K562 (cell line): ENCODE measurements at regions not wholly inside any gene's neighbourhood (a gene's known extent, or its start where the extent isn't known, plus 50 kb on each side); places are given as distances from the start of the nearest gene placed in this dataset.

Experiments used
- ATAC-seq: fragments of 200-7000 bp; cut with Tn5 transposase; 3 replicates; pipeline ENCODE4 v1.9.1; 2020; ENCODE audit warnings: moderate library complexity
- BruUV-seq: library from RNA; stranded (reverse); fragments of 400-500 nt; replicated peaks from 2 replicates; lab custom pipeline; 2021; lab: Mats Ljungman, UMichigan
- CTCF ChIA-PET: fragments of 300-600 bp; formaldehyde crosslinking; extraction: SDS; loops from one replicate; lab custom pipeline; 2021; ENCODE audit warnings: low intra/inter-chr PET ratio; lab: Yijun Ruan, JAX
- POLR2A ChIA-PET: fragments of 300-600, 350-650 bp; sonication (Branson Sonifier 250); formaldehyde crosslinking; extraction: SDS; loops from one replicate; lab custom pipeline; 2021; ENCODE audit warnings: antibody characterized with exemption, inconsistent platforms; lab: Yijun Ruan, JAX
- DNase-seq, 4 experiments: peaks; one replicate each; pipeline versions ENCODE4 v3.0.0 to v3.0.0-alpha.2; 2011 to 2018; ENCODE audit warnings: low spot score in 3 of 4, mixed read lengths in 3 of 4; ENCODE audit errors: extremely low read depth in 1 of 4
- FAIRE-seq: peaks from 2 replicates; lab custom pipeline; 2011; peaks lifted over from hg19 to GRCh38; lab: Jason Lieb, UNC
- H2AFZ ChIP-seq: 2 replicates; pipeline ENCODE4 v1.6.0; 2011; ENCODE audit warnings: low read depth, low read length, control low read depth, inconsistent platforms
- H3K27ac ChIP-seq: fragments of 200-600 bp; 3 replicates; pipeline ENCODE4 v1.8.0; 2011; ENCODE audit warnings: low read depth, mild to moderate bottlenecking, control low read depth, inconsistent platforms, low read length, moderate library complexity, mixed read lengths; ENCODE audit errors: extremely low read depth
- H3K27me3 ChIP-seq, 2 experiments: fragments of 300-600 bp in 1 of 2; 2 replicates in 1 of 2; 3 replicates in 1 of 2; pipeline versions ENCODE4 v1.6.0 to v1.8.0; 2011; ENCODE audit warnings: inconsistent platforms in 2 of 2, low read length in 2 of 2, mild to moderate bottlenecking in 1 of 2, mixed read lengths in 1 of 2, moderate library complexity in 1 of 2; ENCODE audit not compliant: control insufficient read depth in 2 of 2, insufficient read depth in 2 of 2
- H3K36me3 ChIP-seq: fragments of 300-600 bp; 3 replicates; pipeline ENCODE4 v1.8.0; 2011; ENCODE audit warnings: mild to moderate bottlenecking, low read length, inconsistent platforms; ENCODE audit not compliant: control insufficient read depth, insufficient read depth
- H3K4me1 ChIP-seq, 2 experiments: fragments of 200-600 bp in 1 of 2; replicated peaks in 1 of 2; 2 replicates in 1 of 2; 3 replicates in 1 of 2; pipeline versions ENCODE4 v1.5.1 to v1.8.0; 2011; ENCODE audit warnings: inconsistent platforms in 2 of 2, low read length in 2 of 2, mild to moderate bottlenecking in 1 of 2, mixed read lengths in 1 of 2, moderate library complexity in 1 of 2; ENCODE audit not compliant: control insufficient read depth in 2 of 2, insufficient read depth in 2 of 2
- H3K4me2 ChIP-seq: 2 replicates; pipeline ENCODE4 v1.6.1; 2011; ENCODE audit warnings: low read length, control low read depth, inconsistent platforms, mixed read lengths; ENCODE audit not compliant: insufficient read depth
- H3K4me3 ChIP-seq: fragments of 200-600 bp; sonication (generic), shearing (Covaris generic); 2 replicates; pipeline ENCODE4 v1.5.1; 2016; ENCODE audit warnings: control low read depth, inconsistent platforms
- H3K79me2 ChIP-seq: fragments of 200-600 bp; 3 replicates; pipeline ENCODE4 v1.8.0; 2011; ENCODE audit warnings: low read length, inconsistent platforms; ENCODE audit not compliant: control insufficient read depth, insufficient read depth
- H3K9ac ChIP-seq, 2 experiments: 2 replicates each; pipeline versions ENCODE4 v1.6.0 to v1.6.1; 2011; ENCODE audit warnings: low read depth in 2 of 2, low read length in 2 of 2, control low read depth in 1 of 2, inconsistent platforms in 1 of 2, mild to moderate bottlenecking in 1 of 2, mixed read lengths in 1 of 2; ENCODE audit not compliant: insufficient read depth in 1 of 2
- H3K9me1 ChIP-seq: one replicate; pipeline ENCODE4 v1.6.0; 2011; ENCODE audit warnings: inconsistent platforms, mild to moderate bottlenecking, low read length, moderate library complexity; ENCODE audit not compliant: control insufficient read depth, insufficient read depth
- H3K9me3 ChIP-seq: replicated peaks from 2 replicates; pipeline ENCODE4 v1.5.1; 2011; ENCODE audit warnings: low read depth, low read length, inconsistent platforms; ENCODE audit not compliant: control insufficient read depth, insufficient read depth
- H4K20me1 ChIP-seq: replicated peaks from 2 replicates; pipeline ENCODE4 v1.6.1; 2011; ENCODE audit warnings: low read length, inconsistent platforms, mixed read lengths; ENCODE audit not compliant: control insufficient read depth, insufficient read depth
- BCOR ChIP-seq: fragments of 450-650 bp; IDR thresholded peaks from 2 replicates; pipeline ENCODE4 v1.6.1; 2016
- CHD4 ChIP-seq: fragments of 200-600 bp; sonication (generic); IDR thresholded peaks from 3 replicates; pipeline ENCODE4 v1.6.1; 2012; ENCODE audit warnings: low read depth, mild to moderate bottlenecking, mixed read lengths, low read length, inconsistent platforms; ENCODE audit not compliant: insufficient read depth, insufficient replicate concordance, poor library complexity, severe bottlenecking
- CTBP1 ChIP-seq: fragments of 450-650 bp; IDR thresholded peaks from 2 replicates; pipeline ENCODE4 v1.6.1; 2016; ENCODE audit warnings: borderline replicate concordance
- EP300 ChIP-seq: IDR thresholded peaks from 2 replicates; pipeline ENCODE4 v1.6.1; 2012; ENCODE audit warnings: low read length, improper control_type of control experiment
- ESRRA ChIP-seq: fragments of 450-650 bp; IDR thresholded peaks from 2 replicates; pipeline ENCODE4 v1.6.1; 2014; ENCODE audit warnings: low read depth, mild to moderate bottlenecking, moderate library complexity, borderline replicate concordance
- FOSL1 ChIP-seq: fragments of 200-800 bp; sonication (Bioruptor generic); conservative IDR thresholded peaks from 2 replicates; pipeline ENCODE4 v1.6.1; 2016; ENCODE audit warnings: missing genetic modification characterization, missing compliant biosample characterization
- FOXP1 ChIP-seq: sonication (generic); formaldehyde crosslinking; IDR thresholded peaks from 2 replicates; pipeline ENCODE4 v1.8.0; 2022; ENCODE audit warnings: mild to moderate bottlenecking, missing genetic modification reagents
- KDM1A ChIP-seq, 2 experiments: fragments of 450-650 bp; IDR thresholded peaks; 2 replicates each; pipeline ENCODE4 v1.6.1; 2016; ENCODE audit warnings: mild to moderate bottlenecking in 2 of 2
- MAFK ChIP-seq: IDR thresholded peaks from 2 replicates; pipeline ENCODE4 v1.6.1; 2011; ENCODE audit warnings: low read length, improper control_type of control experiment
- MCM2 ChIP-seq: fragments of 450-650 bp; IDR thresholded peaks from 2 replicates; pipeline ENCODE4 v1.6.1; 2017; ENCODE audit warnings: low read depth, mild to moderate bottlenecking
- MECOM ChIP-seq: fragments of 250-450 bp; sonication (Bioruptor Pico); IDR thresholded peaks from 2 replicates; pipeline ENCODE4 v1.8.0; 2022; ENCODE audit warnings: inconsistent platforms
- MYBL2 ChIP-seq, 2 experiments: fragments of 450-650 bp in 1 of 2; sonication (generic) in 1 of 2; formaldehyde crosslinking in 1 of 2; IDR thresholded peaks; 2 replicates each; pipeline versions ENCODE4 v1.6.1 to v1.8.1; 2017 to 2022; ENCODE audit warnings: borderline replicate concordance in 1 of 2, inconsistent platforms in 1 of 2, low read depth in 1 of 2, mild to moderate bottlenecking in 1 of 2, missing genetic modification reagents in 1 of 2, moderate library complexity in 1 of 2
- NFE2 ChIP-seq: IDR thresholded peaks from 2 replicates; pipeline ENCODE4 v1.6.1; 2014; ENCODE audit warnings: antibody characterized with exemption, low read depth
- RBM25 ChIP-seq: fragments of 200-400 bp; formaldehyde crosslinking; IDR thresholded peaks from 2 replicates; pipeline ENCODE4 v1.6.1; 2018; ENCODE audit warnings: low read length, low read depth, moderate library complexity; ENCODE audit not compliant: severe bottlenecking
- RCOR1 ChIP-seq, 2 experiments: IDR thresholded peaks; 2 replicates each; pipeline ENCODE4 v1.6.1; 2012; ENCODE audit warnings: low read depth in 2 of 2, low read length in 2 of 2, borderline replicate concordance in 1 of 2, improper control_type of control experiment in 1 of 2
- SMARCA4 ChIP-seq: fragments of 450-650 bp; IDR thresholded peaks from 2 replicates; pipeline ENCODE4 v1.6.1; 2016
- SP2 ChIP-seq: IDR thresholded peaks from 2 replicates; pipeline ENCODE4 v1.6.1; 2011; ENCODE audit warnings: mild to moderate bottlenecking, low read depth, low read length, moderate library complexity; ENCODE audit not compliant: poor library complexity, severe bottlenecking; ENCODE audit errors: extremely low read depth
- TARDBP ChIP-seq: fragments of 450-650 bp; IDR thresholded peaks from 2 replicates; pipeline ENCODE4 v1.6.1; 2016
- TEAD2 ChIP-seq: fragments of 450-650 bp; IDR thresholded peaks from 2 replicates; pipeline ENCODE4 v1.6.1; 2016; ENCODE audit warnings: missing genetic modification characterization, control low read depth, missing compliant biosample characterization
- ZNF41 ChIP-seq: fragments of 250-450 bp; sonication (Bioruptor Pico); conservative IDR thresholded peaks from 2 replicates; pipeline ENCODE4 v1.4.0; 2020; ENCODE audit warnings: mild to moderate bottlenecking
- WGBS: fragments of 100-300 bp; shearing (Covaris generic); methylation state at CpG from one replicate; pipeline ENCODE4 v1.1.6; 2016; ENCODE audit warnings: low coverage, mixed read lengths; ENCODE audit not compliant: insufficient coverage; ENCODE audit errors: missing lambda C conversion rate; 5-methylcytosine and 5-hydroxymethylcytosine counted together
- in situ Hi-C: fragments of 300-500 bp; cut with MboI; formaldehyde crosslinking; loops from 4 replicates; pipeline ENCODE4 v1.15.0; 2018; ENCODE audit warnings: inconsistent platforms, mixed read lengths
- intact Hi-C: fragments of 100-400 bp; cut with micrococcal nuclease; formaldehyde crosslinking; loops from 2 replicates; pipeline ENCODE4 v1.14.2; 2022

DNA sequence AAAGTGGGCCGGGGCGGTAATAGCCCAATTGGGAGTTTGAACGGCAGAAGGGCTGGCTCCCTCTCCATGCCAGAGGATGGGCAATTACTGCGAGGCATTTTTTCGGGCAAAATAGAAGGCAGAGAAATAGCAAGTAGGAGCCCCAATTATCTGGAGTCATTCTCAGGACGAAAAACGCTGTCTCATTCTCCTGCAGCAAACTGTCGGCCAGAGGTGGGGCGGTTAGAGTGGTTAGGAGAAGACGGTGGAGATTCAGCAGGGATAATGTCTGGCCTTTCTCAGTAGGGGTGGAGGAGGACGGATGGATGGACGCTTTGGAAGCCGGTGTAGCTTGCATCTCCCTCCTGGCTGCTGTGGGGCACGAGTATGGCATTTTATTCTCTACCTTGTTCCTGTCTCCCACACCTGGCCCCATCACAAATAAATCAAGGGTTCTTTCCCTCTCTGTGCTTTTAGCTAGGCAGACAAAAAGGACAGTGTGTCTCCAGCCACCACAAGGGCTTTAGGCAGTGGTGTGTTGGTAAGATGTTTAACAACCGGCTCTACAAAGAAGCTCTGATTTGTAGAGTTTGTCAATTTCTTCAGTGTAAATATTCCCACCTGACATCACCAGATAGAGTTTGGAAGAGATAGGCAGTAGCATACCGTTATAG lies 140.5 kb upstream of the LHX5 start (continued):
- TF ChIP-seq MYBL2 (IDR thresholded peaks at IDR 0.05; ENCODE audit: low read depth) = no peak
- no peak for TF ChIP-seq MYBL2 (CRISPR knock-in tag; IDR thresholded peaks at IDR 0.05; ENCODE audit: borderline replicate concordance)
- TF ChIP-seq SMARCA4 = 0 out of 2 replicates have a peak, but pooled peaks have one; percentile 28
- TF ChIP-seq ESRRA = no peak
- TF ChIP-seq EP300 = peak; percentile 63
- peak; percentile 72; the same call in 1 of the 2 replicates for TF ChIP-seq MAFK
- TF ChIP-seq FOXP1 (CRISPR knock-in tag) = 0 out of 2 replicates have a peak, but pooled peaks have one; percentile 48
- TF ChIP-seq CTBP1 = peak; percentile 90; the same call in 1 of the 2 replicates
- peak; percentile 98 for TF ChIP-seq NFE2
- TF ChIP-seq ZNF41 (CRISPR knock-in tag) = no peak
- TF ChIP-seq, all 486 proteins: peak for 21

DNA sequence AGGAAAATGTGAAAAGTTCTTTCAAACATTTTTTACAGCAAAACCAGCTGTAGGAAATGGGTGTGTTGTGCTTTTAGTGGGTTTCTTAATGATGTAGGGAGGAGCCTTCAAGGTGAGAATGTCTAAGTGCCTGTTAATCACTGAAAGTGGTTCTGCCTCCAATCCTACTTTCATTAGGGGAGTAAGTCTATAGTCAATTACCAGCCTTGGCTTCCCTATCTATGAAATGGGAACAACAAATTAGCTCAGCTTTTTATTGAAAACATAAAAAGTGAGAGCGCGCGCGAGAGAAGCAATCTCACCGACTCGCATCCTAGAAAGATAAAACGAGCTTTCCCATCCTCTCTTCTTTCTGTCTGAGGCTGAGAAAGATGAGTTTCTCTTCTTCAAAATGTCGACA lies 140.0 kb upstream of the LHX5 start:
- CTCF ChIA-PET = no interaction called here
- BruUV-seq = no TSS peak
- POLR2A ChIA-PET = interaction anchor here (0.6 to 1.4 kb wide), 5 partner anchors 19 to 527 kb away, joined by 3 to 4 read pairs (median 3); no protein-coding TSS in a partner anchor

More for the DNA sequence above, 140.0 kb upstream of the LHX5 start:
- 4% methylated on average over 8 of the region's 8 CpGs for WGBS
- Histone ChIP-seq H3K36me3 (no peaks in the 10 kb centered on the region), H3K9me3 (no peaks in the 10 kb centered on the region; the same call in 1 of the 2 replicates), H3K4me1 (peaks cover 8 to 14% of the 10 kb centered on the region in 2 experiments; a peak in 3 of 5 replicates), H3K9me1 (no peaks in the 10 kb centered on the region), H3K4me3 (peak overlapping the region; percentile 26), H4K20me1 (no peaks in the 10 kb centered on the region), H3K27ac (peak overlapping the region; percentile 62; the same call in 2 of the 3 replicates), H3K27me3 (no peaks in the 10 kb centered on the region), H3K79me2 (no peaks in the 10 kb centered on the region), H2AFZ (peak overlapping the region; percentile 86), H3K9ac (peak overlapping the region; percentile 7 to 75; a peak in 1 of 4 replicates), H3K4me2 (peak overlapping the region; percentile 68)
- in situ Hi-C loops (no loop called here), intact Hi-C loops (no loop called here)
- FAIRE-seq = no peak
- no peak; the same call in 2 of the 3 replicates for ATAC-seq
- TF ChIP-seq NFE2 = no peak
- no peak for TF ChIP-seq SP2
- no peak for TF ChIP-seq TARDBP
- TF ChIP-seq RCOR1 (IDR thresholded peaks at IDR 0.05; ENCODE audit: borderline replicate concordance in 1 of 2, low read depth in 2 of 2, low read length in 2 of 2) = 0 out of 4 replicates have a peak, but pooled peaks of 1 of the 2 experiments have one; percentile 19
- peak; percentile 63 for TF ChIP-seq RBM25
- no peak for TF ChIP-seq TEAD2 (tag)
- TF ChIP-seq KDM1A (IDR thresholded peaks at IDR 0.05) = peak in 1 of 2 experiments; percentile 21; a peak in 2 of 4 replicates
- TF ChIP-seq BCOR = 0 out of 2 replicates have a peak, but pooled peaks have one; percentile 15
- no peak for TF ChIP-seq FOSL1 (tag)
- peak; percentile 18 for TF ChIP-seq CHD4
- no peak for TF ChIP-seq MECOM (CRISPR knock-in tag)
- no peak for TF ChIP-seq MCM2
- DNase-seq = no peak
